NCI-H526 treated with DMSO at 0.1 percent for 48 hours (cell line): ENCODE measurements at regions not wholly inside any gene's neighbourhood (a gene's known extent, or its start where the extent isn't known, plus 50 kb on each side); places are given as distances from the start of the nearest gene placed in this dataset.
"Not testable (repeated sequence)": the region's sequence is repeated elsewhere in the genome, so short reads cannot be mapped to it uniquely, and the experiment has no call there.

ENCODE experiments used
- DNase-seq: peaks from one replicate; lab custom pipeline; 2025; lab: John Stamatoyannopoulos, UW

- no peak for DNase-seq
Measured at GRCh38 chr13:65387743-65388347, 1842.3 kb downstream of the PCDH9 start.

GRCh38 chr13:65378943-65379519 is 1851.1 kb downstream of the PCDH9 start:
- no peak for DNase-seq

- no peak for DNase-seq
Measured at GRCh38 chr13:65378484-65378883, 1851.7 kb downstream of the PCDH9 start.

GRCh38 chr13:65368832-65369231 is 1861.3 kb downstream of the PCDH9 start:
- no peak for DNase-seq

GRCh38 chr13:65353951-65354350 is 1876.2 kb downstream of the PCDH9 start:
- DNase-seq = no peak

- not testable (repeated sequence) for DNase-seq
Measured at GRCh38 chr13:65353150-65353549, 1877.0 kb downstream of the PCDH9 start.

- no peak for DNase-seq
Measured at GRCh38 chr13:65347420-65348030, 1882.6 kb downstream of the PCDH9 start.

- no peak for DNase-seq
Measured at GRCh38 chr13:65343898-65344663, 1886.1 kb downstream of the PCDH9 start.

GRCh38 chr13:65342541-65343337 is 1887.4 kb downstream of the PCDH9 start:
- DNase-seq = no peak

GRCh38 chr13:65339241-65339640 is 1890.9 kb downstream of the PCDH9 start:
- DNase-seq = no peak

GRCh38 chr13:65336916-65337315 is 1893.2 kb downstream of the PCDH9 start:
- no peak for DNase-seq

GRCh38 chr13:65336087-65336749 is 1893.9 kb downstream of the PCDH9 start:
- DNase-seq = no peak

- no peak for DNase-seq
Measured at GRCh38 chr13:65330691-65331090, 1899.4 kb downstream of the PCDH9 start.

GRCh38 chr13:65330287-65330686 is 1899.8 kb downstream of the PCDH9 start:
- no peak for DNase-seq

- not testable (repeated sequence) for DNase-seq
Measured at GRCh38 chr13:65323192-65323591, 1906.9 kb downstream of the PCDH9 start.

GRCh38 chr13:65321423-65321822 is 1908.7 kb downstream of the PCDH9 start:
- not testable (repeated sequence) for DNase-seq

GRCh38 chr13:65314008-65314407 is 1916.1 kb downstream of the PCDH9 start:
- no peak for DNase-seq

- DNase-seq = no peak
Measured at GRCh38 chr13:65310663-65311328, 1919.3 kb downstream of the PCDH9 start.

GRCh38 chr13:65309906-65310305 is 1920.2 kb downstream of the PCDH9 start:
- DNase-seq = no peak

- DNase-seq = not testable (repeated sequence)
Measured at GRCh38 chr13:65308729-65309128, 1921.4 kb downstream of the PCDH9 start.

- DNase-seq = no peak
Measured at GRCh38 chr13:65307056-65307455, 1923.1 kb downstream of the PCDH9 start.
